Naive B cell (primary cell): ENCODE measurements at regions not wholly inside any gene's neighbourhood (a gene's known extent, or its start where the extent isn't known, plus 50 kb on each side); places are given as distances from the start of the nearest gene placed in this dataset.

ENCODE experiments used
- ATAC-seq, 2 donors: fragments of 150-1000 bp; cut with Tn5 transposase; 2 replicates each; pipeline ENCODE4 v1.10.0; 2021; ENCODE audit warnings: low read depth in 2 of 2, mild to moderate bottlenecking in 2 of 2, moderate library complexity in 2 of 2
- DNase-seq: peaks from one replicate; pipeline ENCODE4 v3.0.0; 2022
- H3K27ac Mint-ChIP-seq, 6 donors: one replicate each; pipeline ENCODE4 v1.8.0; 2020 to 2022; ENCODE audit warnings: mild to moderate bottlenecking in 6 of 6, mixed read lengths in 6 of 6, moderate library complexity in 5 of 6, inconsistent platforms in 2 of 6
- H3K27me3 Mint-ChIP-seq, 3 donors: one replicate each; pipeline ENCODE4 v1.8.0; 2021 to 2022; ENCODE audit warnings: mixed read lengths in 3 of 3, mild to moderate bottlenecking in 1 of 3
- H3K36me3 Mint-ChIP-seq, 2 donors: one replicate each; pipeline ENCODE4 v1.8.0; 2020 to 2022; ENCODE audit warnings: mixed read lengths in 2 of 2, inconsistent platforms in 1 of 2, mild to moderate bottlenecking in 1 of 2
- H3K4me1 Mint-ChIP-seq, 3 donors: one replicate each; pipeline ENCODE4 v1.8.0; 2020 to 2022; ENCODE audit warnings: mixed read lengths in 3 of 3, inconsistent platforms in 1 of 3, mild to moderate bottlenecking in 1 of 3, moderate library complexity in 1 of 3
- H3K4me3 Mint-ChIP-seq, 8 donors: one replicate each; pipeline ENCODE4 v1.8.0; 2020 to 2022; ENCODE audit warnings: mild to moderate bottlenecking in 8 of 8, mixed read lengths in 8 of 8, moderate library complexity in 8 of 8, inconsistent platforms in 2 of 8
- H3K9me3 Mint-ChIP-seq, 7 donors: one replicate each; pipeline ENCODE4 v1.8.0; 2020 to 2022; ENCODE audit warnings: mixed read lengths in 7 of 7, mild to moderate bottlenecking in 5 of 7, inconsistent platforms in 2 of 7, moderate library complexity in 1 of 7

GRCh38 chr6:147081076-147081609, 123.1 kb upstream of the STXBP5 start:
- Mint-ChIP-seq H3K36me3 (no peaks in the 10 kb centered on the region), H3K27ac (no peak overlapping the region)

GRCh38 chr6:147087641-147088040, 116.6 kb upstream of the STXBP5 start:
- no peaks in the 10 kb centered on the region for H3K27me3 Mint-ChIP-seq
- H3K4me1 Mint-ChIP-seq: no peaks in the 10 kb centered on the region
- H3K4me3 Mint-ChIP-seq: no peak overlapping the region
- no peak overlapping the region for H3K27ac Mint-ChIP-seq
- no peaks in the 10 kb centered on the region for H3K36me3 Mint-ChIP-seq
- DNase-seq: no peak
- no peak for ATAC-seq
- H3K9me3 Mint-ChIP-seq: peaks cover 0 to 14% (median 3%) of the 10 kb centered on the region in 7 donors

More at GRCh38 chr6:147081076-147081609, 123.1 kb upstream of the STXBP5 start:
- Mint-ChIP-seq H3K4me3 (no peak overlapping the region), H3K9me3 (no peaks in the 10 kb centered on the region), H3K4me1 (no peaks in the 10 kb centered on the region), H3K27me3 (peaks cover 0 to 3% (median 0%) of the 10 kb centered on the region in 3 donors)
- DNase-seq (no peak), ATAC-seq (no peak)

GRCh38 chr6:147088861-147089260, 115.4 kb upstream of the STXBP5 start:
- Mint-ChIP-seq H3K27ac (no peak overlapping the region), H3K36me3 (no peaks in the 10 kb centered on the region), H3K4me1 (no peaks in the 10 kb centered on the region), H3K4me3 (no peak overlapping the region), H3K9me3 (peaks cover 0 to 14% (median 3%) of the 10 kb centered on the region in 7 donors), H3K27me3 (no peaks in the 10 kb centered on the region)
- ATAC-seq: no peak
- no peak for DNase-seq

GRCh38 chr6:147095316-147095715, 108.9 kb upstream of the STXBP5 start:
- H3K27me3 Mint-ChIP-seq: peaks cover 0 to 5% (median 4%) of the 10 kb centered on the region in 3 donors
- H3K27ac Mint-ChIP-seq: no peak overlapping the region
- H3K4me1 Mint-ChIP-seq: no peaks in the 10 kb centered on the region
- H3K4me3 Mint-ChIP-seq: no peak overlapping the region
- no peaks in the 10 kb centered on the region for H3K36me3 Mint-ChIP-seq
- no peak for ATAC-seq
- peaks cover 0 to 4% (median 0%) of the 10 kb centered on the region in 7 donors for H3K9me3 Mint-ChIP-seq
- DNase-seq: no peak

GRCh38 chr6:147099974-147100373, 104.2 kb upstream of the STXBP5 start:
- ATAC-seq (no peak), DNase-seq (no peak)
- Mint-ChIP-seq H3K4me1 (no peaks in the 10 kb centered on the region), H3K27me3 (peaks cover 0 to 5% (median 4%) of the 10 kb centered on the region in 3 donors), H3K36me3 (no peaks in the 10 kb centered on the region), H3K27ac (no peak overlapping the region), H3K9me3 (peaks cover 0 to 2% (median 0%) of the 10 kb centered on the region in 7 donors), H3K4me3 (no peak overlapping the region)

GRCh38 chr6:147103007-147103406, 101.2 kb upstream of the STXBP5 start:
- Mint-ChIP-seq H3K9me3 (no peaks in the 10 kb centered on the region), H3K27ac (no peak overlapping the region), H3K4me1 (no peaks in the 10 kb centered on the region), H3K36me3 (no peaks in the 10 kb centered on the region), H3K27me3 (no peaks in the 10 kb centered on the region), H3K4me3 (no peak overlapping the region)
- DNase-seq (no peak), ATAC-seq (no peak)

- ATAC-seq (no peak), DNase-seq (no peak)
- Mint-ChIP-seq H3K36me3 (no peaks in the 10 kb centered on the region), H3K4me3 (no peak overlapping the region), H3K9me3 (no peaks in the 10 kb centered on the region), H3K27ac (no peak overlapping the region), H3K4me1 (no peaks in the 10 kb centered on the region), H3K27me3 (no peaks in the 10 kb centered on the region)
These were observed 100.5 kb upstream of the STXBP5 start for GRCh38 chr6:147103694-147104093.

- ATAC-seq (no peak), DNase-seq (no peak)
- no peaks in the 10 kb centered on the region for H3K36me3 Mint-ChIP-seq
- H3K27me3 Mint-ChIP-seq: no peaks in the 10 kb centered on the region
- H3K27ac Mint-ChIP-seq: no peak overlapping the region
- no peak overlapping the region for H3K4me3 Mint-ChIP-seq
- H3K4me1 Mint-ChIP-seq: no peaks in the 10 kb centered on the region
- H3K9me3 Mint-ChIP-seq: no peaks in the 10 kb centered on the region
These were observed 98.4 kb upstream of the STXBP5 start for GRCh38 chr6:147105786-147106185.

GRCh38 chr6:147106759-147107401, 97.3 kb upstream of the STXBP5 start:
- Mint-ChIP-seq H3K9me3 (no peaks in the 10 kb centered on the region), H3K4me3 (no peak overlapping the region), H3K27ac (no peak overlapping the region), H3K36me3 (no peaks in the 10 kb centered on the region), H3K27me3 (no peaks in the 10 kb centered on the region), H3K4me1 (no peaks in the 10 kb centered on the region)
- no peak for ATAC-seq
- no peak for DNase-seq

GRCh38 chr6:147108259-147108910, 95.8 kb upstream of the STXBP5 start:
- Mint-ChIP-seq H3K27me3 (no peaks in the 10 kb centered on the region), H3K27ac (no peak overlapping the region), H3K4me1 (no peaks in the 10 kb centered on the region), H3K4me3 (no peak overlapping the region), H3K9me3 (no peaks in the 10 kb centered on the region), H3K36me3 (no peaks in the 10 kb centered on the region)
- no peak for ATAC-seq
- DNase-seq: no peak

- Mint-ChIP-seq H3K4me1 (no peaks in the 10 kb centered on the region), H3K27ac (no peak overlapping the region)
- DNase-seq: no peak
These were observed 94.5 kb upstream of the STXBP5 start for GRCh38 chr6:147109707-147110106.

GRCh38 chr6:147116056-147116455, 88.2 kb upstream of the STXBP5 start:
- H3K9me3 Mint-ChIP-seq: peaks cover 0 to 14% (median 4%) of the 10 kb centered on the region in 7 donors
- no peak overlapping the region for H3K27ac Mint-ChIP-seq
- H3K36me3 Mint-ChIP-seq: peaks cover 0 to 5% of the 10 kb centered on the region in 2 donors
- DNase-seq (no peak), ATAC-seq (no peak)
- H3K4me3 Mint-ChIP-seq: no peak overlapping the region
- no peaks in the 10 kb centered on the region for H3K4me1 Mint-ChIP-seq
- peaks cover 0 to 21% (median 4%) of the 10 kb centered on the region in 3 donors for H3K27me3 Mint-ChIP-seq

More at GRCh38 chr6:147109707-147110106, 94.5 kb upstream of the STXBP5 start:
- Mint-ChIP-seq H3K36me3 (no peaks in the 10 kb centered on the region), H3K9me3 (no peaks in the 10 kb centered on the region), H3K27me3 (no peaks in the 10 kb centered on the region), H3K4me3 (no peak overlapping the region)
- no peak for ATAC-seq

- Mint-ChIP-seq H3K36me3 (peaks cover 0 to 5% of the 10 kb centered on the region in 2 donors), H3K4me3 (no peak overlapping the region), H3K4me1 (no peaks in the 10 kb centered on the region), H3K27me3 (peaks cover 0 to 21% (median 4%) of the 10 kb centered on the region in 3 donors), H3K27ac (no peak overlapping the region), H3K9me3 (peaks cover 0 to 14% (median 4%) of the 10 kb centered on the region in 7 donors)
- ATAC-seq: no peak
- no peak for DNase-seq
These were observed 87.2 kb upstream of the STXBP5 start for GRCh38 chr6:147117011-147117410.

- H3K9me3 Mint-ChIP-seq: peaks cover 0 to 14% (median 4%) of the 10 kb centered on the region in 7 donors
- peaks cover 0 to 21% (median 4%) of the 10 kb centered on the region in 3 donors for H3K27me3 Mint-ChIP-seq
- no peaks in the 10 kb centered on the region for H3K4me1 Mint-ChIP-seq
- H3K4me3 Mint-ChIP-seq: no peak overlapping the region
- no peak overlapping the region for H3K27ac Mint-ChIP-seq
- ATAC-seq (no peak), DNase-seq (no peak)
- H3K36me3 Mint-ChIP-seq: peaks cover 0 to 5% of the 10 kb centered on the region in 2 donors
These were observed 86.6 kb upstream of the STXBP5 start for GRCh38 chr6:147117580-147117979.
